MCF 10A (cell line): ENCODE measurements at regions not wholly inside any gene's neighbourhood (a gene's known extent, or its start where the extent isn't known, plus 50 kb on each side); places are given as distances from the start of the nearest gene placed in this dataset.
A peak's percentile ranks its signal among the peaks of the same experiment; 100 is the strongest.

ENCODE experiments used
- BruUV-seq: library from RNA; stranded (reverse); fragments of 400-500 nt; replicated peaks from 2 replicates; lab custom pipeline; 2021; lab: Mats Ljungman, UMichigan
- CTCF ChIA-PET: fragments of 300-600 bp; sonication (Branson Sonifier 250); formaldehyde crosslinking; extraction: SDS; loops from one replicate; lab custom pipeline; 2021; ENCODE audit warnings: antibody characterized with exemption, inconsistent platforms; lab: Yijun Ruan, JAX
- POLR2A ChIA-PET: fragments of 300-600, 350-650 bp; sonication (Branson Sonifier 250); formaldehyde crosslinking; extraction: SDS; loops from one replicate; lab custom pipeline; 2020; ENCODE audit warnings: antibody characterized with exemption, inconsistent platforms; lab: Yijun Ruan, JAX
- DNase-seq: peaks from one replicate; pipeline ENCODE4 v3.0.0-alpha.2; 2018; ENCODE audit not compliant: unreplicated experiment
- H3K27ac Mint-ChIP-seq: one replicate; pipeline ENCODE4 v1.8.0; 2022; ENCODE audit warnings: mild to moderate bottlenecking, low read depth, mixed read lengths; ENCODE audit not compliant: unreplicated experiment
- H3K27me3 Mint-ChIP-seq: one replicate; pipeline ENCODE4 v1.8.0; 2022; ENCODE audit warnings: mixed read lengths; ENCODE audit not compliant: insufficient read depth, unreplicated experiment
- H3K36me3 Mint-ChIP-seq: one replicate; pipeline ENCODE4 v1.8.0; 2022; ENCODE audit warnings: mild to moderate bottlenecking, moderate library complexity, mixed read lengths; ENCODE audit not compliant: insufficient read depth, unreplicated experiment
- H3K4me1 Mint-ChIP-seq: one replicate; pipeline ENCODE4 v1.8.0; 2022; ENCODE audit warnings: mixed read lengths; ENCODE audit not compliant: insufficient read depth, unreplicated experiment
- H3K4me3 Mint-ChIP-seq: one replicate; pipeline ENCODE4 v1.8.0; 2022; ENCODE audit warnings: mild to moderate bottlenecking, moderate library complexity, mixed read lengths; ENCODE audit not compliant: unreplicated experiment
- H3K9me3 Mint-ChIP-seq: one replicate; pipeline ENCODE4 v1.8.0; 2022; ENCODE audit warnings: mixed read lengths; ENCODE audit not compliant: unreplicated experiment
- CTCF ChIP-seq: fragments of 200-600 bp; IDR thresholded peaks from one replicate; pipeline ENCODE4 v1.8.0; 2022; ENCODE audit warnings: antibody characterized with exemption, mild to moderate bottlenecking; ENCODE audit not compliant: unreplicated experiment
- intact Hi-C: fragments of 100-400 bp; cut with micrococcal nuclease; formaldehyde crosslinking; loops from 2 replicates; pipeline ENCODE4 v1.14.1; 2022

DNA sequence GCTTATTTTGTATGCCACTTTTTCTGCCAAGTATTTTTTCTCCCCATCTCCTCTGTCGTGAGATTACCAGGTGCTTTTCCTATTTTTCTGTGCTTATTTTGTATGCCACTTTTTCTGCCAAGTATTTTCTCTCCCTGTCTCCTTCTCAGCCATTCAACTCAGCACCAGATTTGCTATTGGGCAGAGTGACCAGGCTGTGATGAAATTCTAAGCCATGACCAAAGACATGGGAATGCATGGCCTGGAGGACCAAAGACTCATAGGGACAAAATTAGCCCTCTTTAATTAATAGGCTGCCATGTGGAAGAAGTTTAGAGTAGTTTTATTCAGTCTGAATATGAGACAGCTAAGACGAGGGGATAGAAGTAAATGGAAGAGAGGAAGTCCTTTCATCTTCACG is 257.4 kb downstream of the SQOR start:
- no peak for TF ChIP-seq CTCF
- no peaks in the 10 kb centered on the region for H3K36me3 Mint-ChIP-seq
- H3K27me3 Mint-ChIP-seq, result no peaks in the 10 kb centered on the region
- ChIA-PET POLR2A (interaction anchor here (1.1 to 1.2 kb wide), 2 partner anchors 22 to 37 kb away, joined by 3 read pairs; no protein-coding TSS in a partner anchor), CTCF (no interaction called here)
- peaks cover 12% of the 10 kb centered on the region for H3K4me1 Mint-ChIP-seq
- intact Hi-C loops, result no loop called here
- no peaks in the 10 kb centered on the region for H3K9me3 Mint-ChIP-seq
- peak overlapping the region; percentile 75 for H3K27ac Mint-ChIP-seq
- DNase-seq, result peak; percentile 29
- peak overlapping the region; percentile 1 for H3K4me3 Mint-ChIP-seq
- BruUV-seq, result no TSS peak

DNA sequence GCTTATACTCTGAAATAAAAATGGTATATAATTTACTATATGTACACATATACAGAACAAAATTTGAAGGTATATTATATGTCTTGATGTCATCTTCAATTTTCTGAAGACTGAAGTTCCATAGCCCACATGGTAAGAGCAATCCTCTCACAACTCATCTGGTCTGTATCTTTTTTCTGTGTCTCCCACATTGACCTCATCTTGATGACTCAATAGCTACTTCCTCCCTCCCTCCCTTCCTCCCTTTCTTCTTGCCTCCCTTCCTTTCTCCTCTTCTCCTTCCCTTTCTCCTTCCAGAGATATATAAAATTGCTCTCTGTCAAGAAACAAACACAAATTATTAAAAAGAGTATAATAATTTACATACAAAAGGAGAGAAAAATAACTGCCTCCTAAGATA is 268.5 kb downstream of the SQOR start:
- no peak for TF ChIP-seq CTCF
- H3K4me3 Mint-ChIP-seq, result no peak overlapping the region
- no peaks in the 10 kb centered on the region for H3K4me1 Mint-ChIP-seq
- no peak overlapping the region for H3K27ac Mint-ChIP-seq
- DNase-seq, result no peak
- no TSS peak for BruUV-seq
- H3K27me3 Mint-ChIP-seq, result no peaks in the 10 kb centered on the region
- POLR2A ChIA-PET, result no interaction called here
- H3K36me3 Mint-ChIP-seq, result no peaks in the 10 kb centered on the region
- intact Hi-C loops, result no loop called here
- peaks cover 6% of the 10 kb centered on the region for H3K9me3 Mint-ChIP-seq
- CTCF ChIA-PET, result interaction anchor here (1.0 kb wide), 1 partner anchor 107 kb away, joined by 5 read pairs; no protein-coding TSS in a partner anchor

- Mint-ChIP-seq H3K4me3 (no peak overlapping the region), H3K9me3 (peaks cover 6% of the 10 kb centered on the region), H3K27ac (no peak overlapping the region), H3K27me3 (no peaks in the 10 kb centered on the region), H3K4me1 (no peaks in the 10 kb centered on the region), H3K36me3 (no peaks in the 10 kb centered on the region)
- CTCF ChIA-PET, result interaction anchor here (1.0 kb wide), 1 partner anchor 108 kb away, joined by 5 read pairs; no protein-coding TSS in a partner anchor
- DNase-seq, result no peak
- POLR2A ChIA-PET, result no interaction called here
- no TSS peak for BruUV-seq
- TF ChIP-seq CTCF, result no peak
- intact Hi-C loops, result no loop called here
These were observed 269.2 kb downstream of the SQOR start for GRCh38 chr15:45904019-45904418.

- H3K4me1 Mint-ChIP-seq, result no peaks in the 10 kb centered on the region
- intact Hi-C loops, result no loop called here
- no peak overlapping the region for H3K4me3 Mint-ChIP-seq
- H3K27me3 Mint-ChIP-seq, result no peaks in the 10 kb centered on the region
- POLR2A ChIA-PET, result no interaction called here
- DNase-seq, result no peak
- no peak overlapping the region for H3K27ac Mint-ChIP-seq
- H3K9me3 Mint-ChIP-seq, result peaks cover 6% of the 10 kb centered on the region
- no peaks in the 10 kb centered on the region for H3K36me3 Mint-ChIP-seq
- CTCF ChIA-PET, result no interaction called here
- BruUV-seq, result no TSS peak
- TF ChIP-seq CTCF, result no peak
These were observed 271.4 kb downstream of the SQOR start for GRCh38 chr15:45906230-45906629.
